Mononuclear cell (primary cell): ENCODE measurements at regions not wholly inside any gene's neighbourhood (a gene's known extent, or its start where the extent isn't known, plus 50 kb on each side); places are given as distances from the start of the nearest gene placed in this dataset.

Source experiments
- H3K27me3 ChIP-seq: 2 replicates; pipeline ENCODE4 v1.6.0; 2011; ENCODE audit warnings: low read length, control low read depth; ENCODE audit not compliant: insufficient read depth
- H3K4me1 ChIP-seq: 2 replicates; pipeline ENCODE4 v1.5.1; 2011; ENCODE audit warnings: mild to moderate bottlenecking, low read length, control low read depth; ENCODE audit not compliant: insufficient read depth
- H3K4me3 ChIP-seq: 2 replicates; pipeline ENCODE4 v1.5.1; 2011; ENCODE audit warnings: mild to moderate bottlenecking, low read length, moderate library complexity
- H3K9me3 ChIP-seq: 2 replicates; pipeline ENCODE4 v1.5.1; 2011; ENCODE audit warnings: low read depth, mild to moderate bottlenecking, control low read depth, low read length

DNA sequence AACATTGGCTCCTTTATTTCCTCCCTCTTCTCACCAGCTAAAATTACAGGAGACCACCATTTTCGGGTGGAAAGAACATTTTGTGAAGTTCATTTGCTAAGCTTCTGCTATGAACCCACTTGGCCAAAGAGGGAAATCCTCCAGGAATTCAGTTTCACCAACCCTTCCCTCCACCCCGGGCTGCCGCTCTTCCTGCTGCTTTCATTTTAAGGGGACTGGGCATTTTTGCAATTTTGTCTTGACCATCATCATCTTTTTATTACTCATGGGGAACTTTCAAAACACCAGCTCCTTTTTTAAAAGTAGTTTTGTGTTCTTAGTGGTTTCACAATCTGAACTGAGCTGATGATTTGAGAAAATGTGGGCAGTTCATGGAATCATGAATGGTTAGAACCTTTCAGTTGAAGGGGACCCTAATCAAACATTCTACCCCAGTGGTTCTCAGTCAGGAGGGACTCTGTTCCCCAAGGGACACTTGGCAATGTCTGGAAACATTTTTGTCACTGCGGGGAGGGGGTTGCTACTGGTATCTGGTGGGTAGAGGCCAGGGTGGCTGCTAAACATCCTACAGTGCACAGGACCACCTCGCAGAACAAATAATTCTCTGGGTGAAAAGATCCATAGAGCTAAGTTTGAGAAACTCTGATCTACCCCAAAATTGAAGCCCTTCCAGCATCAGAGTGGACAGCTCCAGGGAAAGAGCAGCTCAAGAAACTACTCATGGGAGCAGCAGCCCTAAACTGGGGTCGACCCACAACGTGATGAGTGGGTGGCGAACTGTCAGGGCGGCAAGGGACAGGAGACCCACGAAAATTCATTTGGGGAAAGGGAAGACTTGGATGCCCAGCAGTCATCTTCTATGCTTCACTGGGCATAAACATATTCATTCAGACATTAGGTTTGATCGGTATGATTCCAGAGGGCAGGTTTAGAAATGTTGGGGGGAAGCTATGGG, 92.9 kb downstream of the ACKR3 start:
- Histone ChIP-seq H3K9me3 (no peaks in the 10 kb centered on the region), H3K27me3 (peaks cover 7% of the 10 kb centered on the region), H3K4me3 (no peak overlapping the region), H3K4me1 (no peaks in the 10 kb centered on the region)

DNA sequence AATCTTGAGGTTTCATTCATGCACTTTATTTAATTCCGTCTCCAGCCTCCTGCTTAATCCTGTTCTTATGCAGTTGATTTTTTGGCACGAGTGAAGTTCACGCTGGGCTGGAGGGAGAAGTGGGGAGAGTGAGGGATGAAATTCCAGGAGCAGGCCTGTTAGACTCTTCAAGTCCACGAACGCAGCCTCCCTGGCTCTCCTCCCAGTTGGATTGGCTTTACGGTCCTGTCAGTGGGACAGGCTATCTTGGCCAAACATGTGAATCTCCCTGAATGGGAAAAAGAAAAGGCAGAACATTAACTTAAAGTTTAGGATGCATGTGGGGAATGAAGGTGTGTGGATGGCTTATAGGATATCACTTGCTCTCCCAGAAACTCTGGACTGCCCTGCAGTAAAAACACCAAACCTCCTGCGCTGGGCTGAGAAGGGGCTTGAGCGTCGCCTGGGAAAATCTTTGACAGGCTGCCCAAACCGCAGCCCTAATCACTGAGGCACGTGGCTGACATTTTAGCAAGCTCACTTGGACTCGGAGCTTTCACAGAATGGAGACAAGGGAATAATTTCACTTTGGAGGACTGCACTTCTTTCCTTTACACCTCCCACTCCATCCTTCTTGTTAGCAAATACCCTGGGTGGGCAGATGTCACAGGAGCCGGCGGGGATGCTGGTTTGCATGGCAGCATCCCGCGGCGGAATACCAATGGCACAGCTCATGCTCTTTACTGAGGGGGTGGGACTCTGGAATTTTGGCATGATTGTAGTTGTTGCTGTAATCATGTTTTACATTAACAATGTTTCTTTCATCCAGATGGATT, 93.9 kb downstream of the ACKR3 start:
- H3K27me3 ChIP-seq = peaks cover 7% of the 10 kb centered on the region
- no peak overlapping the region for H3K4me3 ChIP-seq
- no peaks in the 10 kb centered on the region for H3K9me3 ChIP-seq
- H3K4me1 ChIP-seq = no peaks in the 10 kb centered on the region

DNA sequence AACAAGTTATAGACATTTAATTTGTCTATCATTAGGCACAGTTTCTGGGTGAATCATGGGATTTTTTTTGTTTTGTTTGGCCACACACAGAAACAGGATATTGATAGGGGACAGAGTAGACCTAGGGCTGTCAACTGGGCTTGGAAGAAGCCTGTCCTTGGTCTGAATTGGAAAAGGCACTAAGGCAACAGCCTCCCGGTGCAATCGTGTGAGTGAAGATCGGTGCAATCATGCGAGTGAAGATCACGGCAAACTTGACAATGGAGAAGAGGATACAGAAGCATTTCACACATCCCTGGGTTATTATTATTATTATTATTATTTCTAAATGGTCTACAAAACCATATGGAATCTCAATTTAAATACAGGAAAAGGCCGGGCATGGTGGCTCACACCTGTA, 94.5 kb downstream of the ACKR3 start:
- Histone ChIP-seq H3K27me3 (peaks cover 7% of the 10 kb centered on the region), H3K4me3 (no peak overlapping the region)

DNA sequence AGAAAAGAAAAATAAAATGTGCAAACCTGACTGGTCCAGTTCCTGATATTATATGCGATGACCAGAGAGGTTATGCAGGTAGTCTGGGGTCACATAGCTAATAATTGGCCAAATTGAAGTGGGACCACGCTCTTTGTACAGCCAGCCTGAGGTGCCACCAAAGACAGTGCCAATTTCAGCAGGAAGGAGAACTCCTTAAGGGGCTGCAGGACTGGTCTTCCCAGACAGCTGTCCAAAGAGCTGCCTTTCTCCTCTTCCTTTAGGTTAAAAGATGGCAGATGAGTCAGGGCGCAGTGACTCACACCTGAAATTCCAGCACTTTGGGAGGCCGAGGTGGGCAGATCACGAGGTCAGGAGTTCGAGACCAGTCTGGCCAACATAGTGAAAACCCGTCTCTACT, 95.5 kb downstream of the ACKR3 start:
- no peaks in the 10 kb centered on the region for H3K4me1 ChIP-seq

More for the DNA sequence above, 94.5 kb downstream of the ACKR3 start:
- H3K9me3 ChIP-seq = no peaks in the 10 kb centered on the region
- no peaks in the 10 kb centered on the region for H3K4me1 ChIP-seq

DNA sequence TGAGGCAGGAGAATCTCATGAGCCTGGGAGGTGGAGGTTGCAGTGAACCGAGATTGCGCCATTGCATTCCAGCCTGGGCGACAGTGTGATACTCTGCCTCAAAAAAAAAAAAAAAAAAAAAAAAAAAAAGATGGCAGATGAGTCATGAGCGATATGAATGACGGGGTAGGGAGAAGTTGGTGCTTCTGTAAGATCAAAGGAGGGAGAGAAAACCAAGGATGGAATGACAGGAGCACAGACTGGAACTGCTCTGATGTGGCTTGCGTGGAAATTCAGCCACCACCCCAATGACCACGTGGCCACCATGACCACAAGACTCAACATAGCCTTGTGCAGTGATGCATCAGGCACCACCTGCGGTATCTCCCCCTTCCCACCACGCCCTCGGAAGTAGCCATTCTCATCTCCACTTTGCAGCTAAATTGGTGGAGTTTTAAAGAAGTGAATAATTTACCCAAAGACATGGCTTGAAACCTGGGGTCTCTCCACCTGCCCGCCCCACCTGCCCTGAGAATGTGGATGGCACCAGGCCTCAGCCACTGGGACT, 96.0 kb downstream of the ACKR3 start:
- Histone ChIP-seq H3K9me3 (no peaks in the 10 kb centered on the region), H3K4me3 (no peak overlapping the region), H3K4me1 (no peaks in the 10 kb centered on the region), H3K27me3 (peaks cover 7% of the 10 kb centered on the region)

More for the DNA sequence above, 95.5 kb downstream of the ACKR3 start:
- Histone ChIP-seq H3K9me3 (no peaks in the 10 kb centered on the region), H3K27me3 (peaks cover 7% of the 10 kb centered on the region), H3K4me3 (no peak overlapping the region)

DNA sequence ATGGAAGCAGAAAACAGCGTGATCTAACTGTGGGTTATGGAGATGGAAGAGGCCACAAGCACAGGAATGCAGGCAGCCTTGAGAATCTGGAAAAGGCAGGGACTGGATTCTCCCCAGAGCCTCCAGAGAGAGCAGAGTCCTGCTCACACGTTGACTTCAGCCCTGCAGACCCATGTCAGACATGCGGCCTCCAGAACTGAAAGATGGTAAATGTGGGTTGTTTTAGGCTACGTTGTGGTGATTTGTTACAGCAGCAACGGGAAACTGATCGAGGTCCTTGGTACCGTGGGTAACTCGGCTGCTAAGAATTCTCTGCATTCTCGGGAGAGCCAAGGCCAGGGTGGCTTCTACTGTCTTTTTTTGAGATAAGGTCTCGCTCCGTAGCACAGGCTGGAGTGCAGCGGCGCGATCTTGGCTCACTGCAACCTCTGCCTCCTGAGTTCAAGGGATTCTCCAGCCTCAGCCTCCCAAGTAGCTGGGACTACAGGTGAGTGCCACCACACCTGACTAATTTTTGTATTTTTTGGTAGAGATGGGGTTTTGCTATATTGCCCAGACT, 97.1 kb downstream of the ACKR3 start:
- H3K9me3 ChIP-seq = no peaks in the 10 kb centered on the region
- H3K4me1 ChIP-seq = no peaks in the 10 kb centered on the region
- no peaks in the 10 kb centered on the region for H3K27me3 ChIP-seq
- no peak overlapping the region for H3K4me3 ChIP-seq

DNA sequence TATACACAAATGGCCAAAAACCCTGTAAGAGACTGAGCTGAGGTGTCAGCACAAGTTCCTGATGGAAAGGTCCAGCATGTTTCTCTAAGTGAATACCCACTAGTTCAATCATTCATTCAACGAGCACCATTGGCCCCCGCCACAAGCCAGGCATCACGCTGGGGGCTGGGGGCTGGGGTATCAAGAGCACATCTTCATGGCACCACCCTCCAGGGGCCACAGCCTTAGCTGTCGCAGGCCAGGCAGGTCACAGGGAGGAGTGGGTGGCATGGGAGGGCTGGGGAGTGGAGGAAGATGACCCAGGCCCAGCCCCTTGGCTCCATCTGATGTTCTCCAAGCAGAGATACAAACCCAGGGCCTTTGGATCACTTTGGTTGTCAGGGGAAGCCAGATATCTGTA, 97.9 kb downstream of the ACKR3 start:
- no peaks in the 10 kb centered on the region for H3K27me3 ChIP-seq
- H3K4me1 ChIP-seq = no peaks in the 10 kb centered on the region
- no peak overlapping the region for H3K4me3 ChIP-seq
- H3K9me3 ChIP-seq = no peaks in the 10 kb centered on the region

DNA sequence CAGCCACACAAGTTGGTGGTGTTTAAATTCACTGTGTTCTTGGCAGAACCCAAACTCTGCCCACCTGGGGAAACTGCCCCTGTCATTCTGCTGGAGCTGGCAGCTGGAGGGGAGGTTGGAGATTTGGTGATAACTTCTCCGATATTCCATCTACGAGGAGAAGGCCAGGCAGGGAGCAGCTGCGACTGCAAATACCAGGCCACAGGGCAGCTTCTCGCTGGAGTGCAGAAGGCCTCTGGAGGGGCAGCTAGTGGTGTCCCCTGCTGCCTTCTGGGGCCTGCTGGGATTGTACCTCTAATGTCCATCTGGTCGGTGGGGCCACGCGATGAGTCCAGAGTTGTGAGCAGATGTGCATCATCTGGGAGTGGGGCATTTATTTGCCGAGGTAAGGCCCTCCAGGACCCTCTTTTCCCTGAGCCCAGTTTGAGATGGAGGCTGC, 98.9 kb downstream of the ACKR3 start:
- H3K27me3 ChIP-seq = no peaks in the 10 kb centered on the region
- no peaks in the 10 kb centered on the region for H3K9me3 ChIP-seq
- H3K4me3 ChIP-seq = no peak overlapping the region
- no peaks in the 10 kb centered on the region for H3K4me1 ChIP-seq

DNA sequence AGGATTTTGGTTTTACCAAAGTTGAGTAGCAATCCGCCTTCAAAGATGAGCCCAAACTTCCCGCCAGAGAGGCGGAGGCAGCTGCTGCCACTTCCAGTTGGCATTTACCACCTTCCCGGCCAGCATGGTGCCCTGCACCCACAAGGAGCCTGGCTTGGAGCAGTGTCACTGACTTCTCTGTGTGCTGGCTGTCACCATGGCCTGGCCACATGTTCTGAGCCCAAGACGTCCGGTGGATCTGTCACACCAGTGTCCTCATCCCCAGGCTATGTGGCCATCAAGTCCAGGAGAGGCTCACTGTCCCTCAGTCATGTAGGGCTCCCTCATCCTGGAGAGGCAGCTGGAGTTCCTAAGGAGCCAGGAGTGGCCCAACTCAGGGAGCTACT, 100.6 kb downstream of the ACKR3 start:
- Histone ChIP-seq H3K27me3 (no peaks in the 10 kb centered on the region), H3K4me3 (no peak overlapping the region), H3K4me1 (no peaks in the 10 kb centered on the region), H3K9me3 (no peaks in the 10 kb centered on the region)

DNA sequence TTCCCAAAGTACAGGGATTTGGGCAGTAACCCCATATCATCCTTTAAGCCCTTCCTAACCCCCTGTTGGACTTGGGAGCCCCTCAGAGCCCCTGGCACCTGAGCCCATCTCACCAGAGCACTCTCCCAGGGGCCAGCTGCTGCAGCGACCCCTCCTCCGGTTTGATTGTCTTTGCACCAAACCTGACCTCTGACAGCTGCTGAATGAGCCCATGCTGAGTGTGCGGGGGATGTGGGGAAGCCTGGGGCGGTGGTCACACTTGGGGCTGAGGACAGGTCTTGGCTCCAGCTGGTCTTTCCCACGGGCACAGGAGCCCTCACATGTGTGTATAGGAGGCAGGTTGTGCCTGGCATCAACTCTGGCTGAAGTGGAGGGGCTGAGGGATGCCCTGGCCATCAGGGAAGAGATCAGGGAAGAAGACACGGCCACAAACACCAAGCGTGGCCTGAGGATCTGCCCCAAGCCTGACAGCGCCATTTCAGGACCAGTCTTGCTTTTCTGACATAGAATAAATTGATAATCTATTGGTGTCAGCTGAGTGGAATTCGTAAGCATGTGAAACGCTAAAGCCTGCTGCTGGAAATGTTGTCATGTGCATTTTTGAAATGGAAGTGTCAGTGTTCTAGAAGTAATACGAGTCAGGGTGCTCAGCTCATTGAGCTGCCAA, 102.4 kb downstream of the ACKR3 start:
- H3K4me1 ChIP-seq = no peaks in the 10 kb centered on the region
- no peaks in the 10 kb centered on the region for H3K27me3 ChIP-seq

DNA sequence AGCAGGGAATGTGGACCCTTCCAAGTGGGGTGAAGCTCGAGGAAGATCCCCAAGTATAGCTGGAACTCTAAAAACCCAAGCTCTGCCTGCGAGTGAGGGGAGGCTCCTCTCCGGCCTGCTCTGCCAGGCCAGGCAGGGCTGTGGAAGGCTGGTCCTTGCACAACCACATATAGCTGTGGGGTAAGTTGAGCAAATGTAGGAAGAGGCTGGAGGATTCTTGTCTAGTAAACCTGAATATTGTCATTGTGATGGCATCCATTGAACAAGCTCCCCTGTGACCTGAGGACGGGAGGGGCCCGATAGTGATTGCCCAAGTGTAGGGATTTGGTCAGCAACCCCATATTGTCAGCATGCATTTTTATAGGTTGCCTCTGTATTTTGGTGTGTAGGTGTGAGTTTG, 103.0 kb downstream of the ACKR3 start:
- H3K4me1 ChIP-seq = no peaks in the 10 kb centered on the region
- no peak overlapping the region for H3K4me3 ChIP-seq
- no peaks in the 10 kb centered on the region for H3K9me3 ChIP-seq
- H3K27me3 ChIP-seq = no peaks in the 10 kb centered on the region

More for the DNA sequence above, 102.4 kb downstream of the ACKR3 start:
- no peaks in the 10 kb centered on the region for H3K9me3 ChIP-seq
- H3K4me3 ChIP-seq = no peak overlapping the region

DNA sequence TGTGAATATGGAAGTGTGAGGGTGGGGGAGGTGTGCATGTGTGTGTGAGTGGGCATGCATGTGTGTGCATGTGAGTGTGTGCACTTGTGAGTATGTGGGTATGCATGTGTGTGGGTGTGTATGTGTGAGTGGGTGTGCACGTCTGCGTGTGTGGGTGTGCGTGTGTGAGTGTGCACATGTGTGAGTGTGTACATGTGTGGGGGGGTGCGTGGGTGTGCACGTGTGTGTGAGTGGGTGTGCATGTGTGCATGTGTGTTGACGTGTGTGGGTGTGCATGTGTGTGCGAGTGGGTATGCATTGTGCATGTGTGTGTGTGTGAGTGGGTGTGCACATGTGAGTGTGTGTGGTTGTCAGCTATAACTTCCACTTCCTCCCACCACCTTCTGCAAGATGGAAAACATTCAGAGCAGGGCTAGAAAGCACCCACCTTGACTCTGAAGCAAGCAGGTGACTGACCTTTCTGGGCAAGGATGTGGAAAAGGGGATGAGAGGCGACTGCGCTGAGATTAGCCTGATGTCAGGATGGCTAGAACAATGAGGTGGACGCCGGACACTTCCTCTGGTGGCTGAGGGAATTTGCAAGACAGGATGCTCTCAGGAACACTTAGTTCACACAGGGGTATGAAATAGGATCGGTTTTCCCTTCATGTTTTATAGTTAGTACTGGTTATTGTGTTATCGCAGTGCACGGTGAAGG, 103.6 kb downstream of the ACKR3 start:
- Histone ChIP-seq H3K4me3 (no peak overlapping the region), H3K9me3 (no peaks in the 10 kb centered on the region), H3K27me3 (no peaks in the 10 kb centered on the region), H3K4me1 (no peaks in the 10 kb centered on the region)

DNA sequence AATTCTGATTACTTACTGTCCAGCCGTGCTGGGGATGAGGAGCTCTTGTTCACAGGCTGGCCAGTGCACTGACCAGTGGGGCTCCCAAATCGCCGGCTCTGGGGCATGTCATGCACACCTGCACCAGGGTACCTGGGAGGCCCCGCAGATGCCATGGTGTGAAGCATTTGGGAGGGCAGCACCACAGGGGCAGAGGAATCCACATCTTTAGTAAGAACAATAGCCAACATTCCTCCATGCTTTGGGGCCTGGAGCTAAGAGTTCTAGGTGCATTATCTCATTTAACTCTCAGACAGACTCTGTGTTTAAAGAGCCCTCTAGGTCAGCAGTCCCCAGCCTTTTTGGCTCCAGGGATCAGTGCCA, 104.2 kb downstream of the ACKR3 start:
- no peaks in the 10 kb centered on the region for H3K9me3 ChIP-seq
- no peaks in the 10 kb centered on the region for H3K27me3 ChIP-seq
- no peaks in the 10 kb centered on the region for H3K4me1 ChIP-seq
- no peak overlapping the region for H3K4me3 ChIP-seq

DNA sequence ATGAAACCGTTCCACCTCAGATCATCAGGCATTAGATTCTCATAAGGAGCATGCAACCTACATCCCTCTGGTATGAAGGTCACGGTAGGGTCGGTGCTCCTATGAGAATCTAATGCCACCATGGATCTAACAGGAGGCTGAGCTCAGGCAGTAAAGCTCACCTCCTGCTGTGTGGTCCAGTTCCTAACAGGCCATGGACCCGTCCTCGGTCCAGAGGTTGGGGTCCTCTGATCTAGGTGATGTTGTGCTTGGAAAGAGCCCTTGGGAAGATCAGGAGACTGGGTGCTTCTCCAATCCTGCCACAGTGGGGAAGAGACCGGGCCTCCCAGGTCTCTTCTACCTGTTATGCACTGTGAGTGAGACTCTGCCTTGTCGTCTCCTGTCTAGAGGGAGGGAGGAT, 104.6 kb downstream of the ACKR3 start:
- Histone ChIP-seq H3K9me3 (no peaks in the 10 kb centered on the region), H3K27me3 (no peaks in the 10 kb centered on the region), H3K4me3 (no peak overlapping the region), H3K4me1 (no peaks in the 10 kb centered on the region)
